HUDEP-2 (cell line): ENCODE measurements at regions not wholly inside any gene's neighbourhood (a gene's known extent, or its start where the extent isn't known, plus 50 kb on each side); places are given as distances from the start of the nearest gene placed in this dataset.
"Not testable (repeated sequence)": the region's sequence is repeated elsewhere in the genome, so short reads cannot be mapped to it uniquely, and the experiment has no call there.

Experiments
- DNase-seq, 76 experiments: peaks; one replicate each; lab custom pipeline; 2025; ENCODE audit not compliant: unreplicated experiment in 76 of 76; lab: John Stamatoyannopoulos, UW

DNA sequence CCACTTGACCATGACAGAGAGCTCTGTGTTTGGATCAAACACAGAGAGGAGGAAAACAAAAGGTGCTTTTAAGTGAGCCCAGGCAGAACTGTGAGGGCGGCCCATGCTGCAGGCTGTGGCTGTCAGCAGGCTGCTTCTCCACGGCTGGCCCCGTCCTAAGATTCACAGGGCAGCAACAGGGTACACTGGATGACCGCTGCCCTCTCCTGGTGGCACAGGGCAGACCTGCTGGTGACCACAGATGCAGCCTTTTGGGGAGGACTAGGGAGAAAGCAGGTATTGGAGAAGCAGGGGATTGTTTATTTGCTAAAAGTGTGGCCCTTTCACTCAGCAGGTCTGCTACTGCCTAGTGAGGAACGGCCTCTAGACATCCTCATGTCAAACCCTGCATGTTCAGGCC is 183.7 kb downstream of the ADRA2C start:
- DNase-seq = peak in 37 of 76 experiments; percentile 0 to 50 (median 17)

- DNase-seq = not testable (repeated sequence)
These were observed 186.4 kb downstream of the ADRA2C start for GRCh38 chr4:3952443-3953139.

- not testable (repeated sequence) for DNase-seq
These were observed 186.9 kb downstream of the ADRA2C start for GRCh38 chr4:3953140-3953489.

GRCh38 chr4:3954540-3955320 is 188.5 kb downstream of the ADRA2C start:
- peak in 70 of 76 experiments; percentile 2 to 70 (median 47) for DNase-seq

DNA sequence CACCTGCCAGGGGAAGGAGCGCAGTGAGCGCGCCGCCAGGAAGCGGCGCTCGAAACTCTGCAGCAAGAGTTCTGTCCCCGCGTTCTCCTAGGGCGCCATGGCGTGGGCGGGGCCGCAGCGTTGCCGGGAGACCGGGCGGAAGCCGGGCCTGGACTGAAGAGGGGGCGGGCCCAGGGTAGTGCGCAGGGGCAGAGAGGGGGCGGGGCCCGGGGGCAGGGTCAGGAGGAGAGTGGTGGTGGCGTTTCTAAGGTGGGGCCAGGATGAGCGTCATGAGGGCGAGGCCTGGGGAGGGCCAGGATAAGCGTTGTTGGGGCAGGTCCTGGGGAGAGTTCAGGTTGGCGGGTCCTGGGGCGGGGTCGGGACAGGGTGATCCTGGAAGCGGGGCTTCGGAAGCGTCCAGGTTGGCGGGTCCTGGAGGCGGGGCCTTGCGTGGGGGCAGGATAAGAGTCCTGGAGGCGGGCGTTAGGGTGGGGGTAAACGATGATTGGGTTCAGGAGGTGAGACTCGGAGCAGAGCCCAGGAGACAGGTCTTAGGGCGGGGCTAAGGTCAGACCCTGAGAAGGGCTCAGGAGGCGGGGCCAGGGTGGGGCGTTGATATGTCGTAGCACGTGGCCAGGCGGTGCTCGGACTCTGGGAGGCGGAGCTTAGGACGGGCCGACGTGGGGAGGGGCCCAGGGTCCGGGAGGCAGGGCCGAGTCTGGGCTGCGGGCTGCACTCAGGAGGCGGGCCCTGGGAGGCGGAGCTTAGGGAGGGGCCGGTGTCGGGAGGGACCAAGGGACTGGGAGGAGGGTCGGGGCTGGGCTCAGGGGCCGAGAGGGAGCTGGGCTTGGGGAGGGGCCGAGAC is 189.4 kb downstream of the ADRA2C start:
- DNase-seq = peak; percentile 37 to 99 (median 97)

DNA sequence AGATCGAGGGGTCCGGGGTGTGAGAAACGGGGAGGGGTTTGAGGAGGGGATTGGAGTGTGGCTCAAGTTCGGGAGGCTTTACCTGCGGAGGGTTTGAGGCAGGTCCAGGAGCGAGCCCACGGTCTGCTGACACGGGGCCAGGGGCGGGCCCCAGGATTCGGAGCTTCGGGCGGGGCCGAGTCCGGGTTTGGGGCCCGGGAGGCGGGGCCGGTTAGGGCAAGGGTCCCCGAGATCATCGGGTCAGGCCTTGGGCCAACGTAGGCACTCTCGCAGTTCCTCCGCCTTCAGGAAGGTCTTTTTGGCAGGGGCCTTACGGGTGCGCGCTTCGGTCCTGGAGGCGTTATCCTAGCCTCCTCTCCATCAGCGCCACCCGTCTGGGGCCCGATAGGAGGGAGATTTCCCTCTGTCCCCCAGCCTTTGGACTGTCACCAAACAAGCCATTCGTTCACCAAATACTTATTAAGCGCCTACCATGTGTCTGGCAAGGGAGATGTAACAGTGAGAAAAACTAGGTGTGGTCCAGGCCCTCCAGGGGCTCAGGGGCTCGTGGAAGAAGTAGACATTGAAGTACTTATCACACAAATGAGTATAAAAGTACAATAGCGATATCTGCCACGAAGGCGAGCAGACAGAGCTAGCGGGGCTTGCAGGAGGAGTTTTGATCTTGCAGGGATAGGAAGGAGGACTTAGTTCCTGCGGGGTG is 190.1 kb downstream of the ADRA2C start:
- peak in 1 of 76 experiments; percentile 40 for DNase-seq

DNA sequence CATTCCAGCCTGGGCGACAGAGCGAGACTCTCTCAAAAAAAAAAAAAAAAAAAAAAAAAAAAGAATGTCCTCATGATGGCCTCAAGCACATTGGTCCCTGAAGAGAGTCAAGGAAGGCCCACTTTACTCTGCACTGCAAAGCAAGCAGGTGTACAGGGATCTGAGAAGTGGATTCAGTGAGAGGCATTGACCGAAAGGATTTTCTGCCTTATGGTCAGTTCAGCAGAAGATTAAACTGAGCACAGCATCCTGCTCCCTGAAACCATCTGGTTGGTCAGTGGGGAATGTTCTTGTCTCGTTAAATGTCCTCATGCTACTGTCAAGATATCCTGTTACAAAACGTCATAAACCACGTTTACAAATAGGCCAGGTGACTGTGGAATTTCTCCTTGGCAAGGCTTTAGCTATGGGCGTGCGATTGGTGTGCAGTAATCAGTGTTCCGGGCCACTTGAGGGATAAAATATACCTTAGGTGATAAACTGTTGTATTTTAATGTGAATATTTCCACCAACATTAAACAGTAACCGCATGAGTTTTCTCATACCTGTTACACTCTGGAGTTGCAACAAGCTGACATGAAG is 195.0 kb downstream of the ADRA2C start:
- not testable (repeated sequence) for DNase-seq

- not testable (repeated sequence) for DNase-seq
These were observed 198.5 kb downstream of the ADRA2C start for GRCh38 chr4:3964572-3965278.

GRCh38 chr4:3967204-3967603 is 201.0 kb downstream of the ADRA2C start:
- DNase-seq = peak in 1 of 76 experiments; percentile 19

GRCh38 chr4:3972626-3973025 is 206.4 kb downstream of the ADRA2C start:
- DNase-seq = not testable (repeated sequence)

GRCh38 chr4:3973581-3974200 is 207.5 kb downstream of the ADRA2C start:
- DNase-seq = peak in 40 of 76 experiments; percentile 1 to 66 (median 14)

GRCh38 chr4:3983518-3984125 is 217.4 kb downstream of the ADRA2C start:
- not testable (repeated sequence) for DNase-seq

DNA sequence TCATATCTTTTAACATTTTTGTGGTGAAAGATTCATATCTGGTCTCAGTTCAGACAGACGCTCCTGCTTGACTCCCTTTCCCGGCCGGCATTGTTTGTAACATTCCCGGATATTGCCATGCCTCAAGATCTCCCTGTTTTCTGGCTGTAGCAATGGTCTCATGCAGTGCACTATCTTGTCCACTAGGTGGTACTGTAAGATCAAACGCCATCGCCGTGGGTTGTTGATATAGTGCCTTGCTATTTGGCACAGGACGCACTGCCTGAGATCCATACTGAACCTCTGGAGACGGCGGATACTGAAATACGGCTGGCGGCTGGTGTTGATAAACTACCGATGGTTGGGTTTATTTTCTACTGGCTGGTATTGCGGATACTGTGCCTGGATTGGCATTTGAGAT is 218.6 kb downstream of the ADRA2C start:
- not testable (repeated sequence) for DNase-seq

DNA sequence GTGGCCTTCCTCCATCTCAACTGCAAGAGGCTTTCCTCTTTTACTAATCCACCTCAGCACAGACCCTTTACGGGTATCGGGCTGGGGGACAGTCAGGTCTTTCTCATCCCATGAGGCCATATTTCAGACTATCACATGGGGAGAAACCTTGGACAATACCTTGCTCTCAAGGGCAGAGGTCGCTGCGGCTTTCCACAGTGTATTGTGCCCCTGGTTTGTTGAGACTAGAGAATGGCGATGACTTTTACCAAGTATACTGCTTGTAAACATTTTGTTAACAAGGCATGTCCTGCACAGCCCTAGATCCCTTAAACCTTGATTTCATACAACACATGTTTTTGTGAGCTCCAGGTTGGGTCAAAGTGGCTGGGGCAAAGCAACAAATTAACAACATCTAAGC is 220.2 kb downstream of the ADRA2C start:
- not testable (repeated sequence) for DNase-seq

DNA sequence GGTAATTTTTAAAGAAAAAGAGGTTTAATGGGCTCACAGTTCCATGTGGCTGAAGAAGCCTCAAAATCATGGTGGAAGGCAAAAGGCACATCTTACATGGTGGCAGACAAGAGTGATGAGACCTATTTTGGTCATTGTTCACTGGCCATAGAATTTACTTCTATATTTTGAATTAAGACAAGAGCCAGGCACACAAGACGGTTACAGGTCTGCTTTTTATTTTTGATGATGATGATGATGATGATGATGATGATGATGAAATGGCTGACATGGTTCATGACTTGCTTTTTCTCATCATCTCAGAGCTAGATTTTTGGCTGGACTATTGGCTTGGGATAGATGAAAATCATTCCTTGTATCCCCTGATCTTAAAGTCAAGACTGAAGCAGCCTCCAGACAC is 229.3 kb downstream of the OTOP1 start:
- DNase-seq = not testable (repeated sequence)

DNA sequence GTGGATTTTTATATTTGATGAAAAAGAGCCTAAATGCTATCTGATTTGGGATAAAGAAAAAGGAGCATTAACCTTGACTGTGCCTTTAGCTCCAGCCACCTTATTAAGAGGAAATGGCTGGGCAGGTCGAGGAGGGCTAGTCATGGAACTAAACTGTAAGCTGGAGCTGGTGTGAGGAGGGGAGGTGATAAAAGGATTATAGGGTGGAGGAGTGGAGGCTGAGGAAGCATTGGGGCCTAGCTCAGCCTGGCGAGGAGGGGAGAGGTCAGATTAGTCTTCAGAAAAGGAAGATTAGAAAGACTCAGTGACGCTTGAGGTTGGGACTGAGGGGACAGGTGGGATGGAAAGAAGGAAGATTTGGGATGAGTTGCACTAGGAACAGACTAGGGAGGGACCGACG is 222.7 kb downstream of the OTOP1 start:
- not testable (repeated sequence) for DNase-seq

GRCh38 chr4:4004702-4005101 is 222.0 kb downstream of the OTOP1 start:
- DNase-seq = peak in 1 of 76 experiments; percentile 7

GRCh38 chr4:4006356-4006755 is 220.4 kb downstream of the OTOP1 start:
- DNase-seq = not testable (repeated sequence)
